OCI-LY1 (cell line): ENCODE measurements at regions not wholly inside any gene's neighbourhood (a gene's known extent, or its start where the extent isn't known, plus 50 kb on each side); places are given as distances from the start of the nearest gene placed in this dataset.

Source experiments
- CTCF ChIP-seq: fragments of 200-600 bp; sonication (generic), shearing (Covaris generic); IDR thresholded peaks from 2 replicates; pipeline ENCODE4 v1.5.1; 2017; ENCODE audit warnings: mild to moderate bottlenecking, antibody characterized with exemption, low read length, moderate library complexity, mixed read lengths
- EZH2 ChIP-seq: fragments of 200-600 bp; sonication (generic), shearing (Covaris generic); IDR thresholded peaks from 2 replicates; pipeline ENCODE4 v1.8.0; 2017; ENCODE audit warnings: borderline replicate concordance, mixed run types, mild to moderate bottlenecking, antibody characterized with exemption, low read length, moderate library complexity, mixed read lengths

- TF ChIP-seq CTCF (no peak), EZH2 (no peak)
These were observed 65.5 kb upstream of the PALMD start for GRCh38 chr1:99580451-99580850.
